ENCODE measurements at regions not wholly inside any gene's neighbourhood (a gene's known extent, or its start where the extent isn't known, plus 50 kb on each side); places are given as distances from the start of the nearest gene placed in this dataset.
"Not testable (repeated sequence)": the region's sequence is repeated elsewhere in the genome, so short reads cannot be mapped to it uniquely, and the experiment has no call there.

DNA sequence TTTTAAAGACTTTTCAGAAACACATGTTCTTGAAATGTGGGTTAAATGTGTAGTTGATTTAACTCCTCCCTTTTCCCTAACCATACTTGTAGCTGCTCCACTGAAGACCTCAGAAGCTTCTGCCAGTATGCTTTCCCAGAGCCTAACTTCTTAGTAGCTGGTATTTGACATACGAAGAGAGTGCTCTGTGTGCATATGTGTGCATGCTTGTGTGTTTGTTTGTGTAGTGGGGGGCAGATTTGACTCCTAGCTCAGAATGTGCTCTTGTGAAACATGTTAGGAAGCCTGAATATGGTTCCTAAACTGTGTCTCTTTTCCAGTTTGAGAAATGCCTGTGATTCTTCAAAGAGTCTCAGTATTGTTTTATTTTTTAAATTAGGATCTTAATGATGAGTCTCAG is 420.4 kb downstream of the PCNX1 start:
- DNase-seq (ENCODE audit: low read depth, low spot score): no peak

DNA sequence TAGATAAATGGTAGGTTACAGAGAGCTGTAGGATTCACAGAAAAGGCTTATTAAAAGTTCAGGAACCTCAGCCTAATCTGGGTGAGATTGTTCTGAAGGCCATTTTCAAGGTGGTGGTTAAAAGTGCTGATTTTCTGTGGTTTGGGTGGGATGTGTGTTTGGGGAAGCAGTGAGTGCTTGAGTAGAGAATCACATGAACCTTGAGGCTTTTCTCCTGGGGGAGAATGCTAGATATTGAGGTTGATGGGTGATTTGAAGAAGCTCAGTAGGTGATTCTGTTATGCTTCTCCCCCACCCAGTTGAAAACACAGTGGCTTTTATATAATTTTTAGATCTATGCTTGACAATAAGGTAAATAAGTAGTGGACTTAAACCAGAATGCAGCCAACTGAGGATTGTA is 420.9 kb downstream of the PCNX1 start:
- DNase-seq (ENCODE audit: low read depth, low spot score): no peak

- DNase-seq (ENCODE audit: low read depth, low spot score): no peak
Measured at GRCh38 chr14:71328954-71329353, 421.7 kb downstream of the PCNX1 start.

- DNase-seq (ENCODE audit: low read depth, low spot score): no peak
Measured at GRCh38 chr14:71331403-71331802, 424.1 kb downstream of the PCNX1 start.

DNA sequence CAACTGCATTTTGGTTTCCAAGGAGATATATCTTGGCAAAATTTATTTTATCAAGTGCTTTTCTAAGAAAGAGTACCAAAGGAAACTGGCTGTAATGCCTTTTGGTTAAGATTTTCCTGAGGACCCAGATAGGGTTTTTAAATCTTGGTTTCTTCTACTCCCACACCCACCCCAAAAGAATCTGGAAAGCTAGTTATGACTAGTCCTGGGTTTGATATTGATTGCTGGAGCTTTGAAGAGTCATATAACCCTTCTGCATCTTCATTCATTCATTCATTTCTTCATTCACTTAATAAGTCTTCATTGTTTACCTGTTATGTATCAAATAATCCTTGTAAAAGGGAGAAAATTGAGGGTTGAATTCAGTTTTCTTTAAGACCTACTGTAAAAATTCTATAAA is 425.2 kb downstream of the PCNX1 start:
- no peak for DNase-seq (ENCODE audit: low read depth, low spot score)

DNA sequence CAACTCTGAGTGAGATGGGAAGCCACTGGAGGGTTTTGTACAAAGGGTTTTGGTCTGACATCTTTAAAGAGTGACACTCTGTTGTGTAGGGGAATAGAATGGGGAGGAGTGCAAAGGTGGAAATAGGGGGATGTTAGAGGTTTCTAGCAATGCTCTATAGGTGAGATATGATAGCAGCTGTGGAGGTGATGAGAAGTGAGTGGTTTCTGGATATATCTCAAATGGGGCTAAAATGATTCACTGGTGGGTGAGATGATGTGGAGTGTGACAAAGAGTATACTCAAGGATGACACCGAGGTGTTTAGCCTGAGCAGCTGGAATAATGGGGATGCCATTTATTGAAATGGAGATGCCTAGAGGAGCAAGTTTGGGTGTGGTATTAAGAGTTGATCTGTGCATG is 426.4 kb downstream of the PCNX1 start:
- no peak for DNase-seq (ENCODE audit: low read depth, low spot score)

- no peak for DNase-seq (ENCODE audit: low read depth, low spot score)
Measured at GRCh38 chr14:71336489-71337192, 429.4 kb downstream of the PCNX1 start.

- DNase-seq (ENCODE audit: low read depth, low spot score): no peak
Measured at GRCh38 chr14:71338153-71338552, 430.9 kb downstream of the PCNX1 start.

- no peak for DNase-seq (ENCODE audit: low read depth, low spot score)
Measured at GRCh38 chr14:71339650-71340415, 432.6 kb downstream of the PCNX1 start.

GRCh38 chr14:71341156-71341555 is 433.9 kb downstream of the PCNX1 start:
- no peak for DNase-seq (ENCODE audit: low read depth, low spot score)

DNA sequence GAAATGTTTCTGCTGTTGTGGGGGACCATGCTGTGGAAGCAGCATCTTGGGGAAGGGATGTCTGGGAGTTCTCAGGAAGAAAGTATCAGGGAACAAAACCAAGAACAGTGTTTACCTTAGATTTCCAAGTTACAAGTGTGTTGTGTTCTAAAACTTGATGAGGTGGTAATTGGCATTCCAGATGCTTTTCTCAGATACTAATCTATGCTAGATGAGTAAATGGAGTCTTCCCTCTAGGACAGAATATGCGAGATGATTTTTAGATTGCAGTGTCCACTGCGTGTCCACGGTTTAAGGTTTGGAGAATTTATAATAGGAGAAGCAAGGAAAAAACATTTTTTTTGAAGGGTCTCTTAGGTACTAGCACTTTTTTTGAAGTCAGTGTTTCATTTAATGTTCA is 436.5 kb downstream of the PCNX1 start:
- DNase-seq (ENCODE audit: low read depth, low spot score): no peak

DNA sequence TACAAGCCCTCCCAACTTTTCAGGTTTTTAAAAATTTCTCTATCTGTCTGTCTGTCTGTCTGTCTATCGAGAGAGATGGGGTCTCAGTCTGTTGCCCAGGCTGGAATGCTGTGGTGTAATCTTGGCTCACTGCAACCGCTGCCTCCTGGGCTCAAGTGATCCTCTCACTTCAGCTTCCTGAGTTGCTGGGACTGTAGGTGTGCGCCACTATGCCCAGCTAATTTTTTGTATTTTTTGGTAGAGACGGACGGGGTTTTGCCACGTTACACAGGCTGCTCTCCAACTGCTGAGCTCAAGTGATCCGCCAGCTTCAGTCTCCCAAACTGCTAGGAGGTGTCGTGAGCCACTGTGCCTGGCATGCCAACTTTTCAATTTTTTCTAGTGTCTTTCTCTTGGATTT is 437.2 kb downstream of the PCNX1 start:
- no peak for DNase-seq (ENCODE audit: low read depth, low spot score)

GRCh38 chr14:71346685-71347084 is 439.4 kb downstream of the PCNX1 start:
- no peak for DNase-seq (ENCODE audit: low read depth, low spot score)

DNA sequence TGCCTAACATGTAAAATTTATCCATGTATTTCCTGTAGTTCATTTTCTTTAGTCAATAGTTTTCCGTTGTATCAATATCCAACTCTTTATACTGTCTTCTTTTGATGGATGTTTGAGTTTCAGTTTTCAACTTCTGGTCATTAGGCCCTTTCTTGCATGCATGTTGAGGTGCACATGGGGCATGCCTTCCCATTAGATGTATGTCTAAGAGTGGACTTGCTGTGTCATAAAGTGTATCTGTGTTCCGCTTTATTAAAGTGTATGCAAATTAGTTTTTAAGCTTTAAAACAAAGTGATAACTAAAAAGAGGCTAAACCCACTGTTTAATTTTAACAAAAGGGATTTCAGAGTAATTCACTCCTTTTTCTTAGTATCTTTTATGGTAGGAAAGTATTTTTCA is 441.1 kb downstream of the PCNX1 start:
- no peak for DNase-seq (ENCODE audit: low read depth, low spot score)

GRCh38 chr14:71348817-71349216 is 441.6 kb downstream of the PCNX1 start:
- no peak for DNase-seq (ENCODE audit: low read depth, low spot score)

GRCh38 chr14:71354142-71354541 is 446.9 kb downstream of the PCNX1 start:
- no peak for DNase-seq (ENCODE audit: low read depth, low spot score)

DNA sequence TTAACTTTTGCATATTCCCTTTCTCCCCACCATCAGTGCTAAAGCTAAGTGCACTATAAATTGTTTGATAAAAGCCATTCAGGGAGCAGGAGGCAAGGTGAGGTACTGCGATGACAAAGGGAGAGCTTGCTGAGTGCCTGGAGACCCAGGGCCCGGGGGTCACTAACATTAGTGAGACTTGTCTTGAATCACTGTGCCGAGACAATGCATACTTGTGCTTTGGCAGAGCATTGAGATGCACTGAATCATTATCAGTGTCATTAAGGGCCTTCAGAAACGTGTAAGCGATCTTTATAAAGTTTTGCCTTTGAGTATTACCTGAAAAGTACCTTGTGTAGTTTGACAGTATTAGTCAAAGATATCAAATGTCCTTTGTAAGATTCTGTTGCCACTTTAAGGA is 447.5 kb downstream of the PCNX1 start:
- DNase-seq (ENCODE audit: low read depth, low spot score): no peak

GRCh38 chr14:71355324-71356201 is 448.3 kb downstream of the PCNX1 start:
- no peak for DNase-seq (ENCODE audit: low read depth, low spot score)

GRCh38 chr14:71358209-71358931 is 451.1 kb downstream of the PCNX1 start:
- no peak for DNase-seq (ENCODE audit: low read depth, low spot score)

DNA sequence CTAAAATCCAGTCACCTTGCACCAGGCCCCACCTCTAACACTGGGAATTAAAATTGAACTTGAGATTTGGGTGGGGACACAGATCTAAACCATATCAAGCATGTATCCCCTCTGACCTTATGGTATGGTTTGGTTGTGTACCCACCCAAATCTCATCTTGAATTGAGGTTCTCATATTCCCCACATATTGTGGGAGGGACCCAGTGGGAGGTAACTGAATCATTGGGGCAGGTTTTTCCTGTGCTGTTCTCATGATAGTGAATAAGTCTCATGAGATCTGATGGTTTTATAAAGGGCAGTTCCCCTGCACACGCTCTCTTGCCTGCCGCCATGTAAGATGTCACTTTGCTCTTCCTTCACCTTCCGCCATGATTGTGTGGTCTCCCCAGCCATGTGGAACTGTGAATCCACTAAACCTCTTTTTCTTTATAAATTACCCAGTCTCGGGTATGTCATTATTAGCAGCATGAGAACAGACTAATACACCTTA is 451.7 kb downstream of the PCNX1 start:
- not testable (repeated sequence) for DNase-seq (ENCODE audit: low read depth, low spot score)

GRCh38 chr14:71359823-71360222 is 452.6 kb downstream of the PCNX1 start:
- no peak for DNase-seq (ENCODE audit: low read depth, low spot score)

All from activated CD4-positive, CD25-positive, alpha-beta regulatory T cell treated with anti-CD3 and anti-CD28 coated beads, Interleukin-2, amount 50 U/mL, for 16 hours (primary cell).